Ovary (tissue), 7 donors: ENCODE measurements at regions not wholly inside any gene's neighbourhood (a gene's known extent, or its start where the extent isn't known, plus 50 kb on each side); places are given as distances from the start of the nearest gene placed in this dataset.

Source experiments
- DNase-seq, 5 donors: peaks; one replicate each; pipeline ENCODE4 v3.0.0-alpha.2; 2019 to 2020
- H3K27ac ChIP-seq, 2 donors: fragments of 200-600 bp; one replicate each; pipeline versions ENCODE4 v1.5.1 to v1.8.0; 2019 to 2022
- H3K27me3 ChIP-seq: fragments of 200-600 bp; one replicate; pipeline ENCODE4 v1.8.0; 2022
- H3K36me3 ChIP-seq: fragments of 200-600 bp; sonication (generic); one replicate; pipeline ENCODE4 v1.5.1; 2019
- H3K4me1 ChIP-seq: one replicate; pipeline ENCODE4 v1.8.1; 2013; ENCODE audit warnings: mild to moderate bottlenecking, moderate library complexity; ENCODE audit not compliant: insufficient read depth
- H3K4me3 ChIP-seq: fragments of 200-600 bp; sonication (generic); one replicate; pipeline ENCODE4 v1.5.1; 2017
- H3K9me3 ChIP-seq, 2 donors: fragments of 200-600 bp in 1 of 2; sonication (generic) in 1 of 2; one replicate each; pipeline versions ENCODE4 v1.5.1 to v1.8.1; 2013 to 2019; ENCODE audit warnings: mild to moderate bottlenecking in 1 of 2, moderate library complexity in 1 of 2
- EP300 ChIP-seq: sonication (generic); formaldehyde crosslinking; IDR thresholded peaks from one replicate; pipeline ENCODE4 v1.6.1; 2017; ENCODE audit warnings: antibody characterized with exemption
- POLR2A ChIP-seq: fragments of 450-650 bp; IDR thresholded peaks from one replicate; pipeline ENCODE4 v1.6.1; 2017; ENCODE audit warnings: antibody characterized with exemption, mild to moderate bottlenecking, moderate library complexity
- WGBS, 3 donors: extraction: QIAGEN DNeasy Blood & Tissue Kit in 1 of 3; methylation state at CpG; one replicate each; pipeline versions ENCODE4 v1.1.5 to v1.1.7; 2013 to 2017; 5-methylcytosine and 5-hydroxymethylcytosine counted together
- intact Hi-C, 4 donors: fragments of 100-400 bp; cut with DNase I; formaldehyde crosslinking; loops; one replicate each; pipeline versions ENCODE4 v1.11.0 to v1.15.1; 2022 to 2023
- TF ChIP-seq, protein P1 (sequence below), 3 donors: fragments of 450-650 bp in 2 of 3; fragments of 200-600 bp in 1 of 3; IDR thresholded peaks; one replicate each; pipeline versions ENCODE4 v1.5.1 to v1.8.0; 2016 to 2022; ENCODE audit warnings: antibody characterized with exemption in 3 of 3, mild to moderate bottlenecking in 1 of 3
- donor health status: DM: no; HTN: no; CAD: no; lungs with moderate emphysema.
- donor health status: DM: no; HTN: no; CAD: no.
- donor health status: Bipolar disorder and iron deficiency.
- donor health status: DM: no; HTN: no; CAD: no.
- donor health status: DM: yes; HTN: yes; CAD: no.

DNA sequence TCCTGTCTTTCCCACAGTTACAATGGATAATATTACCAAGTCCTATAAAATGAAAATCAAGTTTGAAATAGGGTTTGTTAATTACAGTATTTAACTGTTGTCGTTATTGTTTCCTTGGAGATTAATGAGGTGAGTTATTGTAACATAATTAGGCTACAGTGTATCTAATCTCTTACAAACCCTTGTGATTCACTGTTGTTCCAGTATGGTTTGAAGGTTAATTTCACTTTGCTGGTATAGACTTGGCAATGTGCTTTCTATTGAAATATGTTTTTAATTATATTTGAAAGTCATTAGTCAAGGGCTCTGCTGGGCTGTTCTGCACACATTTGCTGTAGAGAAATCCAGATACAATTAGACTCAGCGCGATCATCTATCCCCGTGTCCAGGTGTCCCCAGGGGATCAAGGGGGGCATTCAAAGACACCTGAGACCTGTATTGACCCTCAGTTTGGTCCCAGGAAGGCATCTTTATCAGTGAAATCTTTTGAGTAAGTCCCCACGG lies 624.6 kb upstream of the EEF2KMT start:
- H3K4me3 ChIP-seq = no peak overlapping the region
- no peaks in the 10 kb centered on the region for H3K4me1 ChIP-seq
- 57 to 72% (median 61%) methylated on average over 5 of the region's 5 CpGs for WGBS, 3 donors
- no peaks in the 10 kb centered on the region for H3K36me3 ChIP-seq
- no peaks in the 10 kb centered on the region for H3K9me3 ChIP-seq
- TF ChIP-seq, protein P1, sequence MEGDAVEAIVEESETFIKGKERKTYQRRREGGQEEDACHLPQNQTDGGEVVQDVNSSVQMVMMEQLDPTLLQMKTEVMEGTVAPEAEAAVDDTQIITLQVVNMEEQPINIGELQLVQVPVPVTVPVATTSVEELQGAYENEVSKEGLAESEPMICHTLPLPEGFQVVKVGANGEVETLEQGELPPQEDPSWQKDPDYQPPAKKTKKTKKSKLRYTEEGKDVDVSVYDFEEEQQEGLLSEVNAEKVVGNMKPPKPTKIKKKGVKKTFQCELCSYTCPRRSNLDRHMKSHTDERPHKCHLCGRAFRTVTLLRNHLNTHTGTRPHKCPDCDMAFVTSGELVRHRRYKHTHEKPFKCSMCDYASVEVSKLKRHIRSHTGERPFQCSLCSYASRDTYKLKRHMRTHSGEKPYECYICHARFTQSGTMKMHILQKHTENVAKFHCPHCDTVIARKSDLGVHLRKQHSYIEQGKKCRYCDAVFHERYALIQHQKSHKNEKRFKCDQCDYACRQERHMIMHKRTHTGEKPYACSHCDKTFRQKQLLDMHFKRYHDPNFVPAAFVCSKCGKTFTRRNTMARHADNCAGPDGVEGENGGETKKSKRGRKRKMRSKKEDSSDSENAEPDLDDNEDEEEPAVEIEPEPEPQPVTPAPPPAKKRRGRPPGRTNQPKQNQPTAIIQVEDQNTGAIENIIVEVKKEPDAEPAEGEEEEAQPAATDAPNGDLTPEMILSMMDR (IDR thresholded peaks at IDR 0.05) = no peak
- TF ChIP-seq EP300 (no peak), POLR2A (no peak)
- H3K27ac ChIP-seq = no peak overlapping the region
- intact Hi-C loops = no loop called here
- no peak for DNase-seq
- no peaks in the 10 kb centered on the region for H3K27me3 ChIP-seq

DNA sequence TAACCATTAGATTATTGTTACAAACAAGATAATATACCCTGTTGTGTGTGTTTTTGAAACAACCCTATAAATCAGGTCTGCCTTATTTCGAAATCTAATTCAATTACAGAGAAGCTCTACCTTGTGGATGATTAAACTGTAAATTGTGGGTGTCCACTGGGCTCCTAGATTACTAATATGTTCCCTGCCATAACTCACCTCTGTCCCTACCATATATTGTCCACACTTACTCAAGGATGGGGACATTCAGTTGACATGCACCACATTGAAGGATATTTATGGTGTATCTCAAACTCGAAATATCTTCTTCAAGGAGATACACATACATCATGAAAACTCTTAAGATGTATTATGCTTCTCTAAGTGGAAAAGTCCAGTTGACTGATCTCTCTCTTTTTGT lies 617.6 kb upstream of the EEF2KMT start:
- no peak overlapping the region for H3K27ac ChIP-seq
- H3K4me3 ChIP-seq = no peak overlapping the region
- no peaks in the 10 kb centered on the region for H3K9me3 ChIP-seq
- no peaks in the 10 kb centered on the region for H3K4me1 ChIP-seq
- no peak for DNase-seq
- TF ChIP-seq, protein P1 (IDR thresholded peaks at IDR 0.05) = no peak
- no peak for TF ChIP-seq POLR2A
- H3K36me3 ChIP-seq = no peaks in the 10 kb centered on the region
- H3K27me3 ChIP-seq = no peaks in the 10 kb centered on the region
- WGBS, 3 donors = 49 to 74% (median 56%) methylated on average over 2 of the region's 2 CpGs
- intact Hi-C loops = no loop called here

DNA sequence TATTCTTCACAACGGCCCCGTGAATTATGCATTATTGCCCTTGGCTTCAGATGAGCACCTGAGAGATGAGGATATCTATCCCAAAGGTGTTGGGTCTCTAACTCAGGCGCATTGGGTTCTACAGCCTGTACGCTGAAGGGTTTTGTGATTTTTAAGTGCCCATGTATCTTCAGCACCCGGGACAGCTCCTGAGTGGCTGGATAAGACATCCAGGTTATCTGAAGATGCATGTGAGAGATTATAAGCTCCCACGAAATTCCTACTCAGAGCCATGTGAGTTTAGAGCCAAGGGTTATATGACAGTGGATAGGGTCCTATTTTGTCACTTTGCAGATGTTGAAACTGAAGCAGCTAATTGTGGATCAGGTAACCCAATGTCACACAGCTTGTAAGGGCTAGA lies 612.3 kb upstream of the EEF2KMT start:
- no peak for DNase-seq
- intact Hi-C loops = no loop called here
- H3K4me3 ChIP-seq = no peak overlapping the region
- TF ChIP-seq, protein P1 (IDR thresholded peaks at IDR 0.05) = no peak
- TF ChIP-seq EP300 (no peak), POLR2A (no peak)
- H3K36me3 ChIP-seq = no peaks in the 10 kb centered on the region
- H3K4me1 ChIP-seq = no peaks in the 10 kb centered on the region
- WGBS, 3 donors = 54 to 58% (median 58%) methylated on average over 6 of the region's 6 CpGs
- H3K9me3 ChIP-seq = no peaks in the 10 kb centered on the region
- H3K27ac ChIP-seq = no peak overlapping the region
- H3K27me3 ChIP-seq = no peaks in the 10 kb centered on the region

DNA sequence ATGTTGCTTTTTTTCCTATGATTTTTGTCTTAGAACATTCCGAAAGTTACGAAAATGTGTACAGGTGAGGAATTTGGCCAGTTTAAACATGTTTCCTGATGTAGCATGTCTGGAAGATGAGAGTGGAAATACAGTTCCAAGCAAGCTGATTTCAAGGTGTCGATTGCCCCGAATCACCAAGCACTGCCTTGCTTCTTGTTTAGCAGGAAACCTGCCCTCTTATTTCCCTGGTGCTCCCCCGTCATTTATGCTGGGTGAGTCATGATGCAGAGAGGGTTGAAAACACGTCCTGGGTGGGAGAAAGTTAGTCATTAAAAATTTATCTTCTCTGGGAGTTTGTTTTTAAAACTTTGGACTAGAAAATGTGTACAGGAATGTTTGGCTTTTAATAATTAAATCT lies 608.6 kb upstream of the EEF2KMT start:
- 54 to 63% (median 57%) methylated on average over 6 of the region's 6 CpGs for WGBS, 3 donors
- H3K4me3 ChIP-seq = no peak overlapping the region
- no peaks in the 10 kb centered on the region for H3K36me3 ChIP-seq
- H3K27me3 ChIP-seq = no peaks in the 10 kb centered on the region
- no peaks in the 10 kb centered on the region for H3K9me3 ChIP-seq
- intact Hi-C loops = no loop called here
- no peak for DNase-seq
- TF ChIP-seq EP300 (no peak), POLR2A (no peak)
- TF ChIP-seq, protein P1 (IDR thresholded peaks at IDR 0.05) = no peak
- no peak overlapping the region for H3K27ac ChIP-seq
- H3K4me1 ChIP-seq = no peaks in the 10 kb centered on the region
